GM23338 (cell line): ENCODE measurements at regions not wholly inside any gene's neighbourhood (a gene's known extent, or its start where the extent isn't known, plus 50 kb on each side); places are given as distances from the start of the nearest gene placed in this dataset.

Experiments
- ATAC-seq: fragments of 200-7000 bp; cut with Tn5 transposase; 3 replicates; pipeline ENCODE4 v1.9.1; 2020
- DNase-seq: peaks from one replicate; pipeline ENCODE4 v3.0.0-alpha.2; 2015; ENCODE audit warnings: low spot score
- H2AFZ ChIP-seq: fragments of 200-600 bp; sonication (generic); 2 replicates; pipeline ENCODE4 v1.8.0; 2016; ENCODE audit warnings: antibody characterized with exemption, mild to moderate bottlenecking, moderate library complexity
- H3F3A ChIP-seq: fragments of 200-600 bp; sonication (generic); replicated peaks from 2 replicates; pipeline ENCODE4 v1.8.0; 2017; ENCODE audit warnings: antibody characterized with exemption, mixed run types, low read depth
- H3K27ac ChIP-seq: fragments of 200-600 bp; sonication (generic); 2 replicates; pipeline ENCODE4 v1.6.1; 2016; ENCODE audit warnings: low read depth
- H3K27me3 ChIP-seq: fragments of 200-600 bp; sonication (generic); 2 replicates; pipeline ENCODE4 v1.8.0; 2016; ENCODE audit warnings: mild to moderate bottlenecking, mixed run types, moderate library complexity; ENCODE audit not compliant: insufficient read depth
- H3K36me3 ChIP-seq: fragments of 200-600 bp; sonication (generic); 2 replicates; pipeline ENCODE4 v1.8.0; 2016; ENCODE audit warnings: mild to moderate bottlenecking; ENCODE audit not compliant: insufficient read depth
- H3K4me1 ChIP-seq: fragments of 200-600 bp; sonication (generic); 2 replicates; pipeline ENCODE4 v1.8.0; 2016; ENCODE audit warnings: mild to moderate bottlenecking, moderate library complexity; ENCODE audit not compliant: insufficient read depth
- H3K4me2 ChIP-seq: fragments of 200-600 bp; sonication (generic); 2 replicates; pipeline ENCODE4 v1.7.1; 2017; ENCODE audit warnings: mixed run types
- H3K4me3 ChIP-seq: fragments of 200-600 bp; sonication (generic); 2 replicates; pipeline ENCODE4 v1.6.1; 2016; ENCODE audit warnings: mixed run types
- H3K79me2 ChIP-seq: fragments of 200-600 bp; sonication (generic); replicated peaks from 2 replicates; pipeline ENCODE4 v1.8.0; 2017; ENCODE audit warnings: mild to moderate bottlenecking; ENCODE audit not compliant: insufficient read depth
- H3K9me2 ChIP-seq: fragments of 200-600 bp; sonication (generic); 2 replicates; pipeline ENCODE4 v1.8.0; 2017; ENCODE audit not compliant: insufficient read depth
- H4K20me1 ChIP-seq: fragments of 200-600 bp; sonication (generic); replicated peaks from 2 replicates; pipeline ENCODE4 v1.8.0; 2017; ENCODE audit warnings: mild to moderate bottlenecking; ENCODE audit not compliant: insufficient read depth
- H3K27ac Mint-ChIP-seq: 2 replicates; pipeline ENCODE4 v1.8.0; 2020; ENCODE audit warnings: inconsistent platforms, mild to moderate bottlenecking, moderate library complexity, mixed read lengths
- H3K27me3 Mint-ChIP-seq: 3 replicates; pipeline ENCODE4 v1.8.0; 2022; ENCODE audit warnings: low read depth, mild to moderate bottlenecking, moderate library complexity, mixed read lengths, inconsistent platforms; ENCODE audit not compliant: insufficient read depth, poor library complexity
- H3K36me3 Mint-ChIP-seq: 3 replicates; pipeline ENCODE4 v1.8.0; 2021; ENCODE audit warnings: low read depth, mild to moderate bottlenecking, inconsistent platforms, moderate library complexity, mixed read lengths
- H3K4me1 Mint-ChIP-seq: 3 replicates; pipeline ENCODE4 v1.8.0; 2020; ENCODE audit warnings: mild to moderate bottlenecking, inconsistent platforms, mixed read lengths
- H3K4me3 Mint-ChIP-seq: 3 replicates; pipeline ENCODE4 v1.8.0; 2021; ENCODE audit warnings: moderate library complexity, mild to moderate bottlenecking, inconsistent platforms, mixed read lengths
- H3K9me3 Mint-ChIP-seq: 3 replicates; pipeline ENCODE4 v1.8.0; 2020; ENCODE audit warnings: moderate library complexity, mild to moderate bottlenecking, inconsistent platforms, mixed read lengths
- CREB1 ChIP-seq: fragments of 250-450 bp; sonication (Bioruptor Pico); IDR thresholded peaks from 2 replicates; pipeline ENCODE4 v1.5.0; 2020; ENCODE audit warnings: low read depth, mild to moderate bottlenecking, moderate library complexity
- EZH2 ChIP-seq: fragments of 200-600 bp; sonication (generic); IDR thresholded peaks from one replicate; pipeline ENCODE4 v1.8.0; 2017; ENCODE audit warnings: antibody characterized with exemption, mild to moderate bottlenecking, low read depth; ENCODE audit not compliant: unreplicated experiment
- EZH2phosphoT487 ChIP-seq: fragments of 200-600 bp; sonication (generic); IDR thresholded peaks from one replicate; pipeline ENCODE4 v1.8.1; 2018; ENCODE audit warnings: antibody characterized with exemption; ENCODE audit not compliant: unreplicated experiment
- JUNB ChIP-seq: IDR thresholded peaks from one replicate; pipeline ENCODE4 v1.6.1; 2016; ENCODE audit warnings: antibody characterized with exemption; ENCODE audit not compliant: unreplicated experiment
- NANOG ChIP-seq: IDR thresholded peaks from 2 replicates; pipeline ENCODE4 v1.6.1; 2016; ENCODE audit warnings: antibody characterized with exemption, borderline replicate concordance
- POLR2AphosphoS5 ChIP-seq: IDR thresholded peaks from 2 replicates; pipeline ENCODE4 v1.6.1; 2016; ENCODE audit warnings: antibody characterized with exemption, low read depth
- STAT1 ChIP-seq: IDR thresholded peaks from one replicate; pipeline ENCODE4 v1.6.1; 2016; ENCODE audit warnings: antibody characterized with exemption; ENCODE audit not compliant: unreplicated experiment
- ZNF114 ChIP-seq: fragments of 250-450 bp; sonication (Bioruptor Pico); IDR thresholded peaks from 2 replicates; pipeline ENCODE4 v1.5.0; 2020; ENCODE audit warnings: mild to moderate bottlenecking, moderate library complexity
- ZNF331 ChIP-seq: fragments of 250-450 bp; sonication (Bioruptor Pico); IDR thresholded peaks from 2 replicates; pipeline ENCODE4 v1.5.0; 2020; ENCODE audit warnings: low read depth, mild to moderate bottlenecking, moderate library complexity
- ZNF462 ChIP-seq: fragments of 250-450 bp; sonication (Bioruptor Pico); IDR thresholded peaks from 2 replicates; pipeline ENCODE4 v1.5.0; 2020; ENCODE audit warnings: mild to moderate bottlenecking, moderate library complexity
- TF ChIP-seq, protein P1 (sequence below): IDR thresholded peaks from 2 replicates; pipeline ENCODE4 v1.6.1; 2016; ENCODE audit warnings: antibody characterized with exemption
- TF ChIP-seq, protein P2 (sequence below), 2 experiments: fragments of 200-600 bp in 1 of 2; sonication (generic) in 1 of 2; conservative IDR thresholded peaks; 2 replicates each; pipeline versions ENCODE4 v1.5.1 to v1.6.1; 2016 to 2017; ENCODE audit warnings: antibody characterized with exemption in 2 of 2, low read depth in 2 of 2, mild to moderate bottlenecking in 2 of 2, moderate library complexity in 1 of 2
- TF ChIP-seq, protein P3 (sequence below): IDR thresholded peaks from one replicate; pipeline ENCODE4 v1.6.1; 2018; ENCODE audit warnings: antibody characterized with exemption; ENCODE audit not compliant: unreplicated experiment

- DNase-seq (no peak), ATAC-seq (no peak)
- no peak for TF ChIP-seq JUNB
- no peak for TF ChIP-seq EZH2phosphoT487
- TF ChIP-seq CREB1 (CRISPR knock-in tag), result no peak
- TF ChIP-seq STAT1, result no peak
- TF ChIP-seq, protein P1, sequence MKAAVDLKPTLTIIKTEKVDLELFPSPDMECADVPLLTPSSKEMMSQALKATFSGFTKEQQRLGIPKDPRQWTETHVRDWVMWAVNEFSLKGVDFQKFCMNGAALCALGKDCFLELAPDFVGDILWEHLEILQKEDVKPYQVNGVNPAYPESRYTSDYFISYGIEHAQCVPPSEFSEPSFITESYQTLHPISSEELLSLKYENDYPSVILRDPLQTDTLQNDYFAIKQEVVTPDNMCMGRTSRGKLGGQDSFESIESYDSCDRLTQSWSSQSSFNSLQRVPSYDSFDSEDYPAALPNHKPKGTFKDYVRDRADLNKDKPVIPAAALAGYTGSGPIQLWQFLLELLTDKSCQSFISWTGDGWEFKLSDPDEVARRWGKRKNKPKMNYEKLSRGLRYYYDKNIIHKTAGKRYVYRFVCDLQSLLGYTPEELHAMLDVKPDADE, result no peak
- TF ChIP-seq, protein P2, sequence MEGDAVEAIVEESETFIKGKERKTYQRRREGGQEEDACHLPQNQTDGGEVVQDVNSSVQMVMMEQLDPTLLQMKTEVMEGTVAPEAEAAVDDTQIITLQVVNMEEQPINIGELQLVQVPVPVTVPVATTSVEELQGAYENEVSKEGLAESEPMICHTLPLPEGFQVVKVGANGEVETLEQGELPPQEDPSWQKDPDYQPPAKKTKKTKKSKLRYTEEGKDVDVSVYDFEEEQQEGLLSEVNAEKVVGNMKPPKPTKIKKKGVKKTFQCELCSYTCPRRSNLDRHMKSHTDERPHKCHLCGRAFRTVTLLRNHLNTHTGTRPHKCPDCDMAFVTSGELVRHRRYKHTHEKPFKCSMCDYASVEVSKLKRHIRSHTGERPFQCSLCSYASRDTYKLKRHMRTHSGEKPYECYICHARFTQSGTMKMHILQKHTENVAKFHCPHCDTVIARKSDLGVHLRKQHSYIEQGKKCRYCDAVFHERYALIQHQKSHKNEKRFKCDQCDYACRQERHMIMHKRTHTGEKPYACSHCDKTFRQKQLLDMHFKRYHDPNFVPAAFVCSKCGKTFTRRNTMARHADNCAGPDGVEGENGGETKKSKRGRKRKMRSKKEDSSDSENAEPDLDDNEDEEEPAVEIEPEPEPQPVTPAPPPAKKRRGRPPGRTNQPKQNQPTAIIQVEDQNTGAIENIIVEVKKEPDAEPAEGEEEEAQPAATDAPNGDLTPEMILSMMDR (conservative IDR thresholded peaks at IDR 0.05; ENCODE audit: low read depth in 2 of 2), result no peak
- no peak for TF ChIP-seq POLR2AphosphoS5
- TF ChIP-seq ZNF462, result no peak
- TF ChIP-seq EZH2, result no peak
- TF ChIP-seq NANOG, result no peak
- TF ChIP-seq, protein P3, sequence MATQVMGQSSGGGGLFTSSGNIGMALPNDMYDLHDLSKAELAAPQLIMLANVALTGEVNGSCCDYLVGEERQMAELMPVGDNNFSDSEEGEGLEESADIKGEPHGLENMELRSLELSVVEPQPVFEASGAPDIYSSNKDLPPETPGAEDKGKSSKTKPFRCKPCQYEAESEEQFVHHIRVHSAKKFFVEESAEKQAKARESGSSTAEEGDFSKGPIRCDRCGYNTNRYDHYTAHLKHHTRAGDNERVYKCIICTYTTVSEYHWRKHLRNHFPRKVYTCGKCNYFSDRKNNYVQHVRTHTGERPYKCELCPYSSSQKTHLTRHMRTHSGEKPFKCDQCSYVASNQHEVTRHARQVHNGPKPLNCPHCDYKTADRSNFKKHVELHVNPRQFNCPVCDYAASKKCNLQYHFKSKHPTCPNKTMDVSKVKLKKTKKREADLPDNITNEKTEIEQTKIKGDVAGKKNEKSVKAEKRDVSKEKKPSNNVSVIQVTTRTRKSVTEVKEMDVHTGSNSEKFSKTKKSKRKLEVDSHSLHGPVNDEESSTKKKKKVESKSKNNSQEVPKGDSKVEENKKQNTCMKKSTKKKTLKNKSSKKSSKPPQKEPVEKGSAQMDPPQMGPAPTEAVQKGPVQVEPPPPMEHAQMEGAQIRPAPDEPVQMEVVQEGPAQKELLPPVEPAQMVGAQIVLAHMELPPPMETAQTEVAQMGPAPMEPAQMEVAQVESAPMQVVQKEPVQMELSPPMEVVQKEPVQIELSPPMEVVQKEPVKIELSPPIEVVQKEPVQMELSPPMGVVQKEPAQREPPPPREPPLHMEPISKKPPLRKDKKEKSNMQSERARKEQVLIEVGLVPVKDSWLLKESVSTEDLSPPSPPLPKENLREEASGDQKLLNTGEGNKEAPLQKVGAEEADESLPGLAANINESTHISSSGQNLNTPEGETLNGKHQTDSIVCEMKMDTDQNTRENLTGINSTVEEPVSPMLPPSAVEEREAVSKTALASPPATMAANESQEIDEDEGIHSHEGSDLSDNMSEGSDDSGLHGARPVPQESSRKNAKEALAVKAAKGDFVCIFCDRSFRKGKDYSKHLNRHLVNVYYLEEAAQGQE, result no peak
- no peak for TF ChIP-seq ZNF331 (CRISPR knock-in tag)
- no peak for TF ChIP-seq ZNF114
- Histone ChIP-seq H3F3A (no peaks in the 10 kb centered on the region), H3K36me3 (no peaks in the 10 kb centered on the region), H3K4me3 (no peak overlapping the region), H4K20me1 (no peaks in the 10 kb centered on the region), H3K4me2 (no peak overlapping the region), H3K9me2 (no peaks in the 10 kb centered on the region), H3K4me1 (no peaks in the 10 kb centered on the region), H3K27me3 (no peaks in the 10 kb centered on the region), H2AFZ (no peak overlapping the region), H3K79me2 (no peaks in the 10 kb centered on the region), H3K27ac (no peak overlapping the region)
- Mint-ChIP-seq H3K36me3 (no peaks in the 10 kb centered on the region), H3K4me3 (no peak overlapping the region), H3K9me3 (peaks cover 31% of the 10 kb centered on the region), H3K27ac (no peak overlapping the region), H3K27me3 (no peaks in the 10 kb centered on the region), H3K4me1 (no peaks in the 10 kb centered on the region)
Measured at GRCh38 chr2:4269885-4270284, 566.5 kb downstream of the DCDC2C start.
